Stimulated activated naive CD8-positive, alpha-beta T cell treated with anti-CD3 and anti-CD28 coated beads, Interleukin-15, Interleukin-2, amounts not matched to agents 100 U/mL and 50 U/mL, for 24 hours (primary cell): ENCODE measurements at regions not wholly inside any gene's neighbourhood (a gene's known extent, or its start where the extent isn't known, plus 50 kb on each side); places are given as distances from the start of the nearest gene placed in this dataset.
A peak's percentile ranks its signal among the peaks of the same experiment; 100 is the strongest.
"Not testable (repeated sequence)": the region's sequence is repeated elsewhere in the genome, so short reads cannot be mapped to it uniquely, and the experiment has no call there.

Experiments used
- ATAC-seq: fragments of 150-1000 bp; cut with Tn5 transposase; one replicate; pipeline ENCODE4 v1.10.0; 2021
- DNase-seq: peaks from one replicate; pipeline ENCODE4 v3.0.0; 2021

DNA sequence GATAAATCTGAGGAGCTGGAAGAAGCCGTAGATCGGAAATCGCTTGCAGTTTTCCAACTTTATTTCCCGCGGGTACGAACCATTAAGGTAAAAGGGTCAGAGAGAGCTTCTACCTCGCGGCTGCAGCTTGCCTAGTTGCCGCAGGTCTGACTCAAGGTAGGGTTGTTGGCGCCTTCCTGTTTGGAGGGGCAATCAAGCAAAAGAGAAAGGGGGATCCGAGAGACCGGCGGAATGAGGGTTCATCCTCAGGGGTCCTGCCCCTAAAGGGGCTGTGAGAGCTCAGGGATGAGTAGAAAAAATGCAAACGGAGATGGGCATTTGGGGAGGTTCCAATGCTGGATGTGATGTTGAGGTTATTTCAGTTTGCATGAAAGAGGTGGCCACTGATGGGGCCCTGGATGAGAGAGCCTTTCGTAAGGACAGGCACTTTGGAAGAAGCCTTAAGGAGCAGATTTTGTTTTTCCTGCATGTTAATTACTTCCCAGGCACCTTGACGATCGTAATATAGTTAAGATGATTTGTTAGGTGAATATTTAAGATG lies 265.4 kb downstream of the CGGBP1 start:
- ATAC-seq (peak; percentile 16), DNase-seq (no peak)

DNA sequence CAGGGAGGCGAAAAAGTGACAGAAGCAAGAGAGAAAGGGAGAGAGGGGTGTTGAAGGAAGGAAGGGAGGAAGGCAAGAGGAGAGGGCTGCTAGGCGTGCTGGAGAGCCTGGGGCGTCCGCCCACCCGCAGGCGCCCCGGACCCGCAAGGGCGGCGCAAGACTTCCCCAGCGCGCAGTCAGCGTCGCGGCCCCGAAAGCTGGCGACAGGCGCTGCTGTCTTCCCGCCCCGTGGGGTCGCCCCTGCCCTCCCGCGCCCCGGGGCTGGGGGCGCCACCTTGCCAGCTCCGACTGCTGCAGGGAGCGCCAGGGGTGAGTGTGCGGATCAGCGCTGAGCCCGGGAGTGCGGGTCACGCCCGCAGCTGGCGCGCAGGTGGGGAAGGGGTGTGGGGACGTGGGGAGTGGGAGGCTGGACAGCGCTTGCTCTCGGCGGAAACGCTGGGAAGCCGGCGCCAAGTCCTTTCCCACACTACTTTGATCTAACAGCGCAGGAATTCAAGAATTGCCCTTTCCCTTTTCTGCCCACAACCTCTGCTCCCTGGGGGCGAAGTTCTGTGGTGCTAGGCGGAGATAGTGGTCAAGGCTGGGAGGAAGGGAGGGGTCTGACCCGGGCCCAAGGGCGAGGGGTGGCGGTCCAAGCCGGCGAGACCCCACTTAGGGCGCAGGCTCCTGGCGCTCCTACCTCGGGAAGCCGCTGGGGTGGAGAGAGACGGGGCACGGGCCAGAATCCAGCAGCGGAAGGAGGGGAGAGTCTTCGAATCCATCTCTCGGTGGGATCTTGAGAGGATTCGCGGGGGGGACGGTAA lies 266.1 kb downstream of the CGGBP1 start, which contains the start of gene HTR1F:
HTR1F (plus strand) TSS at position 173 of the 803 bp plus-strand sequence.
- peak; percentile 58 for ATAC-seq
- DNase-seq, result peak; percentile 30

DNA sequence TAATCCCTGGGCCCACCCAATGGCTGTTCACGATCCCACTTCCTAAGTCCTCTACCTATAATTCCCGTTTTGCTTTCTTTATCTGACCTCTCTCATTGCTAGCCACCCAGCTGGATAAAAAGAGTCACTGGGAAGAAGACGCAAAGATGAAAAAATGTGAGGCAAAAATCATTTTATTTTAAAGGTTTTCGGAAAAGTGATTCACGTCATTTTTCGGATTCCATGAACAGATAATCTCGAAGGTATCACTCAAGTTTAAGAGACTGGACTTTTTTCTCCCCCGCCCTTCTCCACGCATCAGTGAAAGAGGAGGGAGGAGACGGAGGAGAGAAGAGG lies 266.6 kb downstream of the CGGBP1 start:
- ATAC-seq (no peak), DNase-seq (no peak)

DNA sequence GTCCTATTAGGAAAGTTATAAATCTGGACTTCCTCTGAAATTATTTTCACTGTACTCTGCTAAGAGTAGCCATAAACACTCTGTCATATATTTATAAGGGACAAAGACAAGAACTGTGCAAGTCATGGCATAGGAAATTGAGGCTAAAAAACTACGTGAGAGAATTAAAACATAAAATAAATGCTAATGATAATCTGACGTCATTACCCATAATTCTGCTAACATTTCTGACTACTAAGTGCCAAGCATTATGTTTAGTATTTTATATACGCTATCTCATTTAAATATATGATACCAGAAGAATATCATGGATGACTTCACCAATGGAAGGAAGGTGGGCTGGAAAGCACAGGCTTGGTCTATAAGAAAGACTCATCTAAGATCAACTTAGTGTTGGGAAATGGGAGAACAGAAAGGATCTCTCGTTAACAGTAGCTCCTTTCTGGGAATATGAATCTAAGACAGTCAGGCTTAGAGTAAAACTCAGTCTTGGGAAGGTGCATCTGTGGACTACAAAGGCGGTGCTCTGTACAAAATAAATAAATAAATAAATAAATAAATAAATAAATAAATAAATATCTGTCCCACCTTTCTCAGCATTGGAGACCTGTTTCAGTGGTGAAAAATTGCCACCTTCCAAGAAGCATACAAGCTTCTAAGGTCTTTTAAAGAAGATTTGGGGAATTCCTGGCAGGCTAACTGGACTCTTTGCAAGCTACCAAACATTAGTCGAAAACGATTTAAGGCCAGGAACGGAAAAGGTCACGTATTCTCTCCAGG lies 267.4 kb downstream of the CGGBP1 start:
- no peak for ATAC-seq
- DNase-seq, result no peak

DNA sequence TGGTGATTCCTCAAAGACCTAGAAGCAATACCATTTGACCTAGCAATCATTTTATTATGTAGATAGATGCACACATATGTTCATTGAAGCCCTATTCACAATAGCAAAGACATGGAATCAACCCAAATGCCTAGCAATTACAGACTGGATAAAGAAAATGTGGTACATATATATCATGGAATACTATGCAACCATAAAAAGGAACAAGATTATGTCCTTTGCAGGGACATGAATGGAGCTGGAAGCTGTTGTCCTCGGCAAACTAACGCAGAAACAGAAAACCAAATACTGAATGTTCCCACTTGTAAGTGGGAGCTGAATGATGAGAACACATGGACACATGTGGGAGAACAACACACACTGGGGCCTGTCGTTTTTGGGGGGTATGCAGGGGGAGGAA lies 269.8 kb downstream of the CGGBP1 start:
- not testable (repeated sequence) for ATAC-seq, DNase-seq

DNA sequence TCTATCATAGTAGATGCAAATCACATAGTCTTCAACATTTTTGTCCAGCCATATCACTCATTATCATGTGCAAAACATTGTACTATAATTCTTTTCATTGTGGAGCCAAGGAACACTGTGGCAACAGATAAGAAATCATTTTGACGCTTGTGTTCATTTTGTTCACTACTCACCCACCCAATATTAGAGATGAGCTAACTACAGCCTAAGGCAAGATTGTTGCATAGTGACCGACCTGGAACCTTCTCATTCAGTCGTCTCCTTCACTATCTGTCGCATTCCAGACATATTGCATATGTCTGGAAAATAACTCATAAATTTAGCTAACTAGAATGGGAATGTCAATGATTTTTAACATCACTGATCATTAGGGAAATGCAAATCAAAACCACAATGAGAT lies 270.3 kb downstream of the CGGBP1 start:
- no peak for ATAC-seq
- no peak for DNase-seq

DNA sequence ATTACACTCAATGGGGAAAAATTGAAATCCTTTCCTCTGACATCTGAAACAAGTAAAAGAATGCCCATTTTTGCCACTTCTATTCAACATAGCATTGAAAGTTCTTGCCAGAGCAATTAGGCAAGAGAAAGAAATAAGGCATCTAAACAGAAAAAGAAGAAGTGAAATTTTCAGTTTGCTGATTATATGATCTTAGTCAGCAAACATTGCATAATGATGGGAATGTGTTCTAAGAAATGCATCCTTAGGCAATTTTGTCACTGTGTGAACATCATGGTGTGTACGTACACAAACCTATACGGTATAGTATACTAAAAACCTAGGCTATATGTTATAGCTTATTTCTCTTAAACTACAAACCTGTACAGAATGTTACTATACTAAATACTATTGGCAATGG lies 278.0 kb downstream of the CGGBP1 start:
- no peak for DNase-seq
- no peak for ATAC-seq

DNA sequence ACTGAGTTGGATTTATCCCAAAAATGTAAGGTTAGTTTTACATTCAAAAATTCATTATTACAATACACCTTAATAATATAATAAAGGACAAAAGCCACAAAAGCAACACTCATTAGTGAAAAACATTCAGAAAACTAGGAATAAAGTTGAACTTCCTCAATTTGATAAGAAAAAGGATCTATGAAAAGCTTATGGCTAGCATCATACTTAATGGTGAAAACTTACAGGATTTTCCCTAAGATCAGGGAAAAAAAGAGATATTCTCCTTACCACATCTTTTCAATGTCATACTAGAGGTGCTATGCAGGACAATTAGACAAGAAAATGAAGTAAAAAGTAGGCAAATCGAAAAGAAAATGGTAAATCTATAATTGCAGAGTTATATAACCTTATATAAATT lies 279.9 kb downstream of the CGGBP1 start:
- DNase-seq (no peak), ATAC-seq (no peak)

DNA sequence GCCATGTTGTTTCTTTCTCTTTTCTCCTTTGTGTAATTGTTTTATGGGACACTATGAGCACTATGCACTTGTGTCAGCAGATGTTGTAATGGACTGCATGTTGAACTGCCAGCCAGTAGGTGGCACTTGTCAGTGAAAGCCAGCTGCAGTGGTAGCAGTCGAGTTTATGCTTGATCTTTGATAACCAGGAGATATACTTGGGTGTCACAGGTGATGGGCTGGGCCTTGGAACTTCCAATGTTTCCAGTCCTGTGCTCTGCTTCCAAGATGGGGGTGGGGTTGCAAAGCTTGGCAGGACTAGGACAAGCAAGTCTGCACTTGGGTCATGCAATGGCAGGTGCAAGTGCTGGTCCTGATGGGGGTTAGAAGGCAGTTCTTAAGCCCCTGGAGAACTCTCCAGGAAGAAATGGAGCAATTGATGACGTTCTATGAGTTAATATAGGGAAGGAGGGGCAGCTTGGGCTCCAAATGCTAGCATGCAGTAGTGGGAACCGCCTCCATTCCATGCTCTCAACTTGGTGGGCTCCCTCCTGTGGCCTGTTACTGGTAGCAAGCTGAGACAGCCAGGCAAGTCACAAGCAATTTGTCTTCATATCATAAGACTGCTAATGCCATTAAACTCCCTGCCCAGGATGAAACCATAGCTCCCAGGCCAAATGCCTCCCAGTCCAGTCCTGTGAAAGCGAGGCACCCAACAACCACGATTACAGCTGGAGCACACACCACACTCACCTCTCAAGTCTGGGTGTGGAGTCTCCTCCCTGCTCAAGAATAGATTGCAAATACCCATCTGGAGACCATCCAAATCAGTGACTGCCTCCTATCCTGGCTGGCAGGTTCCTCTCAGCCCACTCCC lies 287.2 kb downstream of the CGGBP1 start:
- ATAC-seq (no peak), DNase-seq (peak; percentile 12)

DNA sequence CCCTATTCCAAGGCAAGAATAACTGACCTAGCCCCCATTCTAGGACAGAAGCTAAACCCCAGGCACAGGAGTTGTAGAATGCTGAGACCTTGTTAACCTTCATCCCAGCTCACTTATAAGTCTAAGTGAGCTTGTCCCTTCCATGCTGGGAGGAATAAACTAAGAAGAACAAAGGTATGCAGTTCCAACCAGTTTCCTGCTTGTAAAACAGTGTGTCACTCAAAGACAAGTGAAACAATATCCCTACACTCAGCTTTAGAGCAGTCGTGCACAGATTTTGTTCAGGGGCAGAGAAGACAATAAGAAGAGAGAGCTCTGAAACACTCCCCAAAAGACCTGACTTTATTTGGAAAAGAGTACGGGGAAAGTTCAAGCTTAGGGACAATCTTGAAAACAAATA lies 292.1 kb downstream of the CGGBP1 start:
- no peak for DNase-seq
- no peak for ATAC-seq

DNA sequence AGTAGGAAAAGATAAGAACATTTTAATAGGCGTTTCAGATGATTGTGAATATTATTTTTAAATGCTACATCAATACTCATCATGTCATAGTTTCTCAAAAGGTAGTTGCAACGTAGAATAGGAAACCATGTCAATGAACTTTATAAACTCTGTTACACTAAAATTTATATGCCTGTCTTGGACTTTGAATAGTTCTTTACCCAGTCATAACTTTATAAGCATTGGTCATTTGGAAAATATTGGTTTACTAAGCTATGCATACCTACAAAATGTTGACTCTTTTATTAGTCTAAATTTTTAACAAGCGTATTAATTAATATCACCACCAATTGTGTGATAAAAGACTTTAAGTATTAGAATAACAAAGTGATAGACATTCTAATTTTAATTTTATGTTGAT lies 293.5 kb downstream of the CGGBP1 start:
- DNase-seq (no peak), ATAC-seq (no peak)

DNA sequence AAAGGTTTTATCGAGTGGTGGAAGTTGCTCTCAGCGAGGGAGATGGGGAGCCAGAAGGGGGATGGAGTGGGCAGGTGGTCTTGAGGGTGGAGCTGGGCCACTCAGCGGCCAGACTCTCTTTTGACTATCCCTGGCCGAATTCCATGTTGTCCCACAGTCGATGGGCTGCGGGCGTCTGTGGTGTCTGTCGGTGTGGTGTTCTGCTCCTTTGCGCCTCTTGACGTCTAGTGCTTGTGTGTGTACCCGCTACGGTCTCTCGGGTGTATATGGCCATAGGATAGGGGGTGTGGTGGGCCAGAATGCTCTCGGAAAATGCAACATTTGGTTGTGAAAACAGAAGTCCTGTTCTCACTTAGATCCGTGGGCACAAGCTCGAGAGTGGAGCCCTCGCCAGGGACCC lies 297.0 kb downstream of the CGGBP1 start:
- no peak for ATAC-seq
- no peak for DNase-seq

DNA sequence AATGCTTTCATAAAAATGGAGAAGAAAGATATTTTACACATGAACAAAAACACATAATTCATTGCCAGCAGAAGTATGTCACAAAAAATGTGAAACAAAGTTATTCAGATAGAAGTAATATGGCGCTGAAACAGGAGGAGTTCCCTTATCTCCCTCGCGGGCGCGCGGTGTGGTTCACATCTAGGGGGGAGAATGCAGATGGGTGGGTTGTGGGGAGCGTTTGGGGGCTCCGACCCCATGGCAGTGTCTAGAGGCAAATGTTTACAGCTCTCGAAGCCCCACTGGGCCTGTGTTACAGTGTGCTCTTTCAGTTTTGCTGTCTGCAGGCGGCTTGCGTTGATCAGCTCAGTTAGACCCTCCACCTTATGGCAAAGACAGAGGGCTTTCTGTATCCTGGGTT lies 297.5 kb downstream of the CGGBP1 start:
- DNase-seq, result no peak
- no peak for ATAC-seq

DNA sequence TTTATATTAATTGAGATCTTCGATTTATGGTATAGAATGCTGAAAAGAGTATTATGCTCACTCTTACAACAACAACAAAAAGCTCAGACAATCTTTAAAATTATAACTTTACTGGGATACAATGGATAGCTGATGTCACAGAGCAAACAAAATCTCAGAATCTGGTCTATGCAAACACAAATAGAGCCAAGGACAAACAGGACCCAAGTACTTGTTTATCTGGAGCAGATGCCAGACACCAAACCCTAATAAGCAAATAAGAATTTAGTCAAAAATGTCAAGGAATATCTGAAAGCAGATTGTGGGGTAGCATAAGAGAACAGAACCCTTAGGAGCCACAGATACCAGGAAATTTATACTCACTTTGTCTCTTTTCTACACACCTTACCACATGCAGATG lies 302.2 kb downstream of the CGGBP1 start:
- no peak for ATAC-seq

DNA sequence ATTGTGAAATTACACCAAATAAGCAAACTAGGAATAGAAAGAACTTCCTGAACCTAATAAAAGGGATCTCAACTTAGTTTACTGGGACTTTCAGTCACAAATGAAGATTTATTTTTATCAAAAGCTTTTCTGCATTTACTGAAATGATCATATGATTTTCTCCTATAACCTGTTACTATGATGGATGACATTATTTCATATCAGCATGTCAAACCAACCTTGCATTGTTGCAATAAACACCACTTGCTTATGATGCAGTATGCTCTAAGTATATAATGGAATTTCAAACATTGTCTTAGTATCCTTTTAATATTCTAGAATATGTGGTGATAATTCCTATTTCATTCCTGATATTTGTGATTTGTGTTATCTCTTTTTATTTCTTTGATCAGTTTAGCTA lies 303.0 kb downstream of the CGGBP1 start:
- ATAC-seq (no peak), DNase-seq (no peak)

More for the DNA sequence above, 302.2 kb downstream of the CGGBP1 start:
- no peak for DNase-seq

DNA sequence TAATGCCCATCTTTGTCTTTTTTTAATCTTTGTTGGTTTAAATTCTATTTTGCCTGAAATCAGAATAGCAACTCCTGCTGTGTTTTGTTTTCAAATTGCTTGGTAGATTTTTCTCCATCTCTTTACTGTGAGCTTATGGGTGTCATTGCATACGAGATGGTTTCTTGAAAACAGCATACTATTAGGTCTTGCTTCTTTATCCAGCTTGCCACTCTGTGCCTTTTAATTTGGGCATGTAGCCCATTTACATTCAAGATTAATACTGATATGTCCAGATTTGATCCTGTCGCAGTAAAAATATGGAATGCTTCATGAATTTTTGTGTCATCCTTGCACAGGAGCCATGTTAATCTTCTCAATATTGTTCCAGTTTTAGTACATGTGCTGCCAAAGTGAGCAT lies 316.6 kb downstream of the CGGBP1 start:
- no peak for ATAC-seq
- no peak for DNase-seq

DNA sequence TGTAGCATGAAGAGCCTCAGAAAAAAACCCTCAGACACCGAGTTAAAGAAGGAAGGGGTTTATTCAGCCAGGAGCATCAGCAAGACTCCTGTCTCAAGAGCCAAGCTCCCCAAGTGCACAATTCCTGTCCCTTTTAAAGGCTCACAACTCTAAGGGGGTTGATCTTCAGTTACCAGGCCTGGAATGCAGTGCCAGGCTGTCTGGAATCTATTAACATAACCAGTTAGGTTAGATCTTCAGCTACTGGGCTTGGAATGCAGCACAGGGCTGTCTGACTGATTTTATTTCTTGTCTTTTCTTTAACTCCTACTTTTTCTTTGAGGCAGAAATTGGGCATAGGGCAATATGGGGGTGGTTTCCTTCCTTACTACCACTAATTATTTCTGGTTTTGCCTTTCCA lies 317.9 kb downstream of the CGGBP1 start:
- DNase-seq, ATAC-seq: not testable (repeated sequence)

DNA sequence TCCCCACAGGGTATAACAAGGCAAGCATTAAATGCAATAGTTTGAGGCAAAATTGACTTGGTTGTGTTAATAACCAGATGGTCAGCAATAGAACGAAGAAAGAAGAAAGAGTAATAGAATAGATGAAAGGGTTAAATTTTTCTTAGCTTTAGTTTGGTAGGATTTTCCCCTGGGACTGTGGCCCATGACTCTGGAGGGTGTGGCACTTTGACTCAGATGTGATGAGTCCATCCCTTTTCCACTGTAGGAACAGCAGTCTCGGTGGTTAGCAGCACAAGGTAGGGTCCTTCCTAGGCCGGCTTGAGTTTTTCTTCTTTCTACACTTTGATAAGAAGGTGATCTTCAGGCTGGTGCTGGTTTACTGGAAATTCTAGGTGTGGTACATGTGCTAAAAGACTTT lies 321.0 kb downstream of the CGGBP1 start:
- ATAC-seq, DNase-seq: not testable (repeated sequence)

DNA sequence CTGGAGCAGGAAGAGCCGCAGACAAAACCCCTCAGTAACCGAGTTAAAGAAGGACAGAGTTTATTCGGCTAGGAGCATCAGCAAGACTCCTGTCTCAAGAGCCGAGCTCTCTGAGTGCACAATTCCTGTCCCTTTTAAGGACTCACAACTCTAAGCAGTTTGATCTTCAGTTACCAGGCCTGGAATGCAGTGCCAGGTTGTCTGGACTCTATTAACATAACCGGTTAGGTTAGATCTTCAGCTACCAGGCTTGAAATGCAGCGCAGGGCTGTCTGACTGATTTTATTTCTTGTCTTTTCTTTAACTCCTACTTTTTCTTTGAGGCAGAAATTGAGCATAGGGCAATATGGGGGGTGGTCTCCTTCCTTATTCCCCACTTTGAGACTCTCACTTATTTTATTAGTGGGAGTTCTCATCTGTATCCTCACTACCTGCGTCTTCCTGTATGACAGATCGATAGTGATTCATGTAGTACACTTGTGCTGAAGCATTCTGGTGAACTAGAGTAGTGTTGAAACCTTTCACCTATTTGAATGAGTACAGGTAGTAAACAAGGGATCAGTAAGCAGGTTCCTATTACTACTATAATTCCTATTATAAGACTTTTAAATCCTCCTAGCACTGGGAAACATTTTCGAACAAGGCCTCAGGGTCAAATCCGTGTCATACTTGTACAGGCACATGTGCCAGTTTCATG lies 325.0 kb downstream of the CGGBP1 start:
- DNase-seq, result no peak
- ATAC-seq, result no peak

DNA sequence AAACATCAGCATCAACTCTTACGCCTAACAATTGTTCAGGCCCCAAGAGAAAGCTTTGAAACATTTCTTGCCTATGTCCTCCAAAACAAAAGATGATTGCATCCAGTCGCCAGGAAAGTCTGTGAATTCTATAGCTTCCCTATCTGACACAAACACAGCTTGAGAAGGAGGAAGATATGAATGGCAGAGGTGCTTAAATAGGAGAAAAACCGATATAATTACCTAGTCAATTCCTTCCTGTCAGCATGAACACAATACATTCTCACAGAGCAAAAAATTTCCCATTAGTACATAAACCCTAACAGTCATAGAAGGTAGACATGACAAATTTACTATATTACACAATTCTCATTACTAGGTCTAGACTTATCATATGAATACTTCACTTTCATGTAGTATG lies 326.5 kb downstream of the CGGBP1 start:
- no peak for DNase-seq
- ATAC-seq, result no peak

DNA sequence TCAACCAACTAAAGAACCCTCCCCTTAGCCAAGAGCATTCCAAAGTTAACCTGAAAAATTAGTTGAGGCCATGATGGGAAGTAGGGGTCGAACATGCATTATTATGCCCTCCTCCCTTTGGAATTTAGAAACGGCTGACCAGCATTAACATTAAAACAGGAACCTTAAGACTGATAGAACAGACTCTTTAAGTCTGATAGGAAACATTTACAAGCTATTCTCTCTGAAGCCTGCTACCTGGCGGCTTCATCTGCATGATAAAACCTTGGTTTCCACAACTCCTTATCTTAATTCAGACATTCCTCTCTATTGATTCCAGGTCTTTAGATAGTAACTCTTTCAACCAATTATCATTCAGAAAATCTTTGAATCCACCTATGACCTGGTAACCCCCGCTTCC lies 331.0 kb downstream of the CGGBP1 start:
- no peak for ATAC-seq
- DNase-seq, result no peak

DNA sequence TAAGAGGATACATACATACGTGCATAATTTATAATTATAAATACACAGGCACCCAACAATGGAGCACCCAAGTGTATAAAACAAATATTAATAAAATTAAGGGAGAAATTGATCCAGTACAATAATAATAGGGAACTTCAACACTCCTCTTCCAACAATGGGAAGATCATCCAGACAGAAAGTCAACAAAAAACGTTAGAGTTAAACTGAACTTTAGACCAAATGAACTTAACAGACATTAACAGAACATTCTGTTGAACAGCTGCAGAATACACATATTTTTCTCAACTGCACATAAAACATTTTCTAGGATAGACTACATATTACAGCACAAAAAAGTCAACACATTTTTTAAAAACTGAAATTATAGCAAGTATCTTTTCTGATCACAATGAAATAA lies 339.7 kb downstream of the CGGBP1 start:
- ATAC-seq (no peak), DNase-seq (no peak)
